Uterus (tissue), 3 donors: ENCODE measurements at regions not wholly inside any gene's neighbourhood (a gene's known extent, or its start where the extent isn't known, plus 50 kb on each side); places are given as distances from the start of the nearest gene placed in this dataset.

ENCODE experiments used
- DNase-seq, 2 donors: peaks; one replicate each; pipeline ENCODE4 v3.0.0-alpha.2; 2019 to 2020
- H3K27ac ChIP-seq, 2 donors: fragments of 200-600 bp; sonication (generic); 1 replicate in 1 of 2; 2 replicates in 1 of 2; pipeline ENCODE4 v1.5.1; 2016 to 2018
- H3K27me3 ChIP-seq, 2 donors: fragments of 200-600 bp; sonication (generic); one replicate each; pipeline ENCODE4 v1.5.1; 2018 to 2019; ENCODE audit warnings: control low read depth in 1 of 2
- H3K36me3 ChIP-seq, 2 donors: fragments of 200-600 bp; sonication (generic); one replicate each; pipeline ENCODE4 v1.5.1; 2019; ENCODE audit warnings: control low read depth in 1 of 2
- H3K4me1 ChIP-seq, 2 donors: fragments of 200-600 bp; sonication (generic); one replicate each; pipeline ENCODE4 v1.5.1; 2018 to 2019; ENCODE audit warnings: control low read depth in 1 of 2
- H3K4me3 ChIP-seq, 2 donors: fragments of 200-600 bp; sonication (generic); 1 replicate in 1 of 2; 2 replicates in 1 of 2; pipeline ENCODE4 v1.5.1; 2018 to 2019; ENCODE audit warnings: mild to moderate bottlenecking in 1 of 2
- H3K9me3 ChIP-seq, 2 donors: fragments of 200-600 bp; sonication (generic); one replicate each; pipeline ENCODE4 v1.5.1; 2019; ENCODE audit warnings: control low read depth in 1 of 2
- POLR2A ChIP-seq, 2 donors: fragments of 450-650 bp; IDR thresholded peaks; one replicate each; pipeline ENCODE4 v1.6.1; 2016; ENCODE audit warnings: antibody characterized with exemption in 2 of 2, mild to moderate bottlenecking in 1 of 2, moderate library complexity in 1 of 2
- intact Hi-C: fragments of 100-400 bp; cut with DNase I; formaldehyde crosslinking; loops from one replicate; pipeline ENCODE4 v1.15.1; 2023; ENCODE audit warnings: low total_unique reads
- TF ChIP-seq, protein P1 (sequence below), 4 experiments: fragments of 200-600 bp in 2 of 4; fragments of 450-650 bp in 2 of 4; sonication (generic) in 2 of 4; IDR thresholded peaks; one replicate each; pipeline ENCODE4 v1.5.1; 2016 to 2019; ENCODE audit warnings: antibody characterized with exemption in 4 of 4, mild to moderate bottlenecking in 2 of 4, moderate library complexity in 1 of 4
- donor health status: DM: yes; HTN: yes; CAD: no.

DNA sequence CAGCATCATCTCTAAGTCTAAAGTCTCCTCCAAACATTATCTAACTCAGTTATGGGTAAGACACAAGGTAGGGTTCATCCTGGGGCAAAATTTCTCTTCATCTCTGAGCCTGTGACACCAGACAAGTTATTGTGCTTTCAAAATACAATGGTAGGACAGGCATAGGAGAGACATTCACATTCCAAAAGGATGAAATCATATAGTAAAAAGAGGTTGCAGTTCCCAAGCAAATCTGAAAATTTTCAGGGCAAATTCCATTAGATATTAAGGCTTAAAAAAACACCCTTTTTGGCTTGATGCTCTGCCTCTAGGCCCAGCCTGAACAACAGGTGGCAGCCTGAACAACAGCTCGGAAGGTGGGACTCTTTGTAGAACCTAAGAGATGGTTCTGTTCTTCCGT is 448.3 kb upstream of the SLIT2 start:
- TF ChIP-seq, protein P1, sequence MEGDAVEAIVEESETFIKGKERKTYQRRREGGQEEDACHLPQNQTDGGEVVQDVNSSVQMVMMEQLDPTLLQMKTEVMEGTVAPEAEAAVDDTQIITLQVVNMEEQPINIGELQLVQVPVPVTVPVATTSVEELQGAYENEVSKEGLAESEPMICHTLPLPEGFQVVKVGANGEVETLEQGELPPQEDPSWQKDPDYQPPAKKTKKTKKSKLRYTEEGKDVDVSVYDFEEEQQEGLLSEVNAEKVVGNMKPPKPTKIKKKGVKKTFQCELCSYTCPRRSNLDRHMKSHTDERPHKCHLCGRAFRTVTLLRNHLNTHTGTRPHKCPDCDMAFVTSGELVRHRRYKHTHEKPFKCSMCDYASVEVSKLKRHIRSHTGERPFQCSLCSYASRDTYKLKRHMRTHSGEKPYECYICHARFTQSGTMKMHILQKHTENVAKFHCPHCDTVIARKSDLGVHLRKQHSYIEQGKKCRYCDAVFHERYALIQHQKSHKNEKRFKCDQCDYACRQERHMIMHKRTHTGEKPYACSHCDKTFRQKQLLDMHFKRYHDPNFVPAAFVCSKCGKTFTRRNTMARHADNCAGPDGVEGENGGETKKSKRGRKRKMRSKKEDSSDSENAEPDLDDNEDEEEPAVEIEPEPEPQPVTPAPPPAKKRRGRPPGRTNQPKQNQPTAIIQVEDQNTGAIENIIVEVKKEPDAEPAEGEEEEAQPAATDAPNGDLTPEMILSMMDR (IDR thresholded peaks at IDR 0.05), result no peak
- no peak for TF ChIP-seq POLR2A (IDR thresholded peaks at IDR 0.05)
- Histone ChIP-seq H3K4me1 (no peaks in the 10 kb centered on the region), H3K27me3 (no peaks in the 10 kb centered on the region), H3K4me3 (no peak overlapping the region), H3K36me3 (no peaks in the 10 kb centered on the region), H3K27ac (no peak overlapping the region), H3K9me3 (no peaks in the 10 kb centered on the region)
- intact Hi-C loops, result no loop called here
- no peak for DNase-seq

DNA sequence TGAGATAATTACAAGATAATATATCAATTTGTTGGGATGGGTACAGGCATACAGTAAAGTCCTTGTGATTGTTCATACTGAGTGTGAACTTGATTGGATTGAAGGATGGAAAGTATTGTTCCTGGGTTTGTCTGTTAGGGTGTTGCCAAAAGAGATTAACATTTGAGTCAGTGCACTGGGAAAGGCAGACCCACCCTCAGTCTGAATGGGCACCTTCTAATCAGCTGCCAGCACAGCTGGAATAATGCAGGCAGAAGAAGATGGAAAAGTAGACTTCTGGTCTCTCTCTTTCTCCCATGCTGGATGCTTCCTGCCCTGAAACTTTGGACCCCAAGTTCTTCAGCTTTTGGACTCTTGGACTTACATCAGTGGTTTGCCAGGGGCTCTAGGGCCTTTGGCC is 457.9 kb upstream of the SLIT2 start:
- DNase-seq, result no peak
- no peaks in the 10 kb centered on the region for H3K36me3 ChIP-seq
- intact Hi-C loops, result no loop called here
- no peak overlapping the region for H3K27ac ChIP-seq
- H3K9me3 ChIP-seq, result no peaks in the 10 kb centered on the region
- no peak for TF ChIP-seq POLR2A (IDR thresholded peaks at IDR 0.05)
- TF ChIP-seq, protein P1 (IDR thresholded peaks at IDR 0.05), result no peak
- H3K4me3 ChIP-seq, result no peak overlapping the region
- no peaks in the 10 kb centered on the region for H3K27me3 ChIP-seq
- no peaks in the 10 kb centered on the region for H3K4me1 ChIP-seq

DNA sequence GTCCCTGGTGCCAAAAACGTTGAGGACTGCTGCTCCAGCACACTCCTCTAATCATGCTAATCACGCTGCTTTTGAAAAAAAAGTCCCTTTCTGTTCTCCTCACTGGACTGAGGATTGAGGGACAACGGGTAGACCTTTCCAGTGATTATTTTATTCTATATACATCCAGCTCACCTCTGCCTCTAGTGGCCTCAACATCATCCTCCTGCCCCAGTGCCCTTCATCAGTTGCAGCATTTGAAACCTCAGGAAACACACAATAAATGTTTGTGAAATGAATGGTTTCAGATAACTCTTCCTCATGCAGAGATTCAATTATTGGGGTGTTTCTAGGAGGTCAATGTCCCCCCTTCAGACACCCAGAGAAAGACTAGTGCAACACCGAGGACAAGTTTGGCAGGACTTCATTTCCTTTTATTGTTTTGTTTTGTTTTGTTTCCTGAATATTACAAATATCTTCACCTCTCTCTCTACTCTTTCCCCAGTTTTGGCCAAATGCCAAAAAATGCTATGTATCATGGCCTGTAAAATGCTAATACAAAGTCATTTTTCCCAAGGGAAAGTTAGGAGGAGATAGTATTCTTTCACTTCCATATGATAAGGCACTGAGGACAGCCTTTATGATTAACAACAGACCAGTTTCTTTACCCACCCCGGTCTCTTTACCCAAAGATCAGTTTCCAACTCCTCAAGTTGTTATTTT is 460.1 kb upstream of the SLIT2 start:
- DNase-seq, result no peak
- Histone ChIP-seq H3K9me3 (no peaks in the 10 kb centered on the region), H3K36me3 (no peaks in the 10 kb centered on the region), H3K4me1 (no peaks in the 10 kb centered on the region), H3K27me3 (no peaks in the 10 kb centered on the region), H3K27ac (no peak overlapping the region), H3K4me3 (no peak overlapping the region)
- no peak for TF ChIP-seq POLR2A (IDR thresholded peaks at IDR 0.05)
- TF ChIP-seq, protein P1 (IDR thresholded peaks at IDR 0.05), result no peak
- intact Hi-C loops, result no loop called here

DNA sequence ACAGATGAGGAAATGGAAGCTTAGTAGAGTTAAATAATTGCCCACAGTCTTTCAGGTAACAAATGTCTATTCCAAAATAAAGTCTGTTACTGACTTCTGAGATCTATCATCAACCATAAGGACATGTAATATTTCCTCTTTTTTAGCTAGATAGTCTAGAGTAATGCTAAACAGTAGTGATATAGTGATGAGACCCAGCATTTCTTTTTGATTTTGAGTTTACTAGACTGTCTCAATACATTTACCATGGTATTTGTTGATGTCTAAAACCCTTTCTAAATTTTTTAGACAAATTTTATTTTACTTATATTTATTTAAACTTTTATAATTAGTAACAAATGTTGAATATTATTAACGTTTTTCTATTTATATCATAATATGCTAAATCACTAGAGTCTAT is 465.1 kb upstream of the SLIT2 start:
- intact Hi-C loops, result no loop called here
- no peaks in the 10 kb centered on the region for H3K4me1 ChIP-seq
- H3K9me3 ChIP-seq, result peaks cover 0 to 6% of the 10 kb centered on the region in 2 donors
- H3K27ac ChIP-seq, result no peak overlapping the region
- TF ChIP-seq POLR2A (IDR thresholded peaks at IDR 0.05), result no peak
- TF ChIP-seq, protein P1 (IDR thresholded peaks at IDR 0.05), result no peak
- DNase-seq, result no peak
- H3K27me3 ChIP-seq, result no peaks in the 10 kb centered on the region
- H3K4me3 ChIP-seq, result no peak overlapping the region
- no peaks in the 10 kb centered on the region for H3K36me3 ChIP-seq

DNA sequence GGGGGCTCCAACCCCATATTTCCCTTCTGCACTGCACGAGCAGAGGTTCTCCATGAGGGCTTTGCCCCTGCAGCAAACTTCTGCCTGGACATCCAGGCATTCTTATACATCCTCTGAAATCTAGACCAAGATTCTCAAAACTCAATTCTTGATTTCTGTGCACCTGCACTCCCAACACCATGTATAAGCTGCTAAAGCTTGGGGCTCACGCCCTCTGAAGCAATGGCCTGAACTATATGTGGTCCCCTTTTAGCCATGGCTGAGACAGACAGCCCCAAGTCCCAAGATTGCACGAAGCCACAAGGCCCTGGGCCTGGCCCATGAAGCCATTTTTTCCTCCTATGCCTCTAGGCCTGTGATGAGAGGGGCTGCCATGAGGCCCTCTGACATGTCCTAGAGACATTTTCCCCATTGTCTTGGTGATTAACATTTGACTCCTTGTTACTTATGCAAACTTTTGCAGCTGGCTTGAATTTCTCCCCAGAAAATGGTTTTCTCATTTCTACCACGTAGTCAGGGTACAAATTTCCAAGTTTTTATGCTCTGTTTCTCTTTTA is 468.0 kb upstream of the SLIT2 start:
- intact Hi-C loops, result no loop called here
- no peaks in the 10 kb centered on the region for H3K36me3 ChIP-seq
- no peaks in the 10 kb centered on the region for H3K4me1 ChIP-seq
- H3K9me3 ChIP-seq, result peaks cover 0 to 6% of the 10 kb centered on the region in 2 donors
- H3K27ac ChIP-seq, result no peak overlapping the region
- DNase-seq, result no peak
- H3K4me3 ChIP-seq, result no peak overlapping the region
- H3K27me3 ChIP-seq, result no peaks in the 10 kb centered on the region
- TF ChIP-seq POLR2A (IDR thresholded peaks at IDR 0.05), result no peak
- TF ChIP-seq, protein P1 (IDR thresholded peaks at IDR 0.05), result no peak
